ENCODE measurements at regions not wholly inside any gene's neighbourhood (a gene's known extent, or its start where the extent isn't known, plus 50 kb on each side); places are given as distances from the start of the nearest gene placed in this dataset.

GRCh38 chr7:84729284-84729683 lies 457.6 kb downstream of the SEMA3D start:
- TF ChIP-seq CTCF (IDR thresholded peaks at IDR 0.05; ENCODE audit: borderline replicate concordance, extremely low read depth, low read length, poor library complexity, severe bottlenecking), result no peak
- no peak for TF ChIP-seq EZH2 (IDR thresholded peaks at IDR 0.05; ENCODE audit: borderline replicate concordance, low read depth, low read length, severe bottlenecking)

Measured in DND-41 (cell line).